Rectal smooth muscle tissue (tissue), 1 donor: ENCODE measurements at regions not wholly inside any gene's neighbourhood (a gene's known extent, or its start where the extent isn't known, plus 50 kb on each side); places are given as distances from the start of the nearest gene placed in this dataset.

Source experiments
- H3K27ac ChIP-seq: one replicate; pipeline ENCODE4 v1.7.0; 2013; ENCODE audit warnings: low read depth, low read length, inconsistent platforms
- H3K27me3 ChIP-seq: one replicate; pipeline ENCODE4 v1.7.0; 2013; ENCODE audit warnings: low read length; ENCODE audit not compliant: control insufficient read depth, insufficient read depth
- H3K36me3 ChIP-seq: one replicate; pipeline ENCODE4 v1.7.0; 2013; ENCODE audit warnings: low read length; ENCODE audit not compliant: control insufficient read depth, insufficient read depth
- H3K4me1 ChIP-seq: one replicate; pipeline ENCODE4 v1.7.0; 2013; ENCODE audit warnings: low read length; ENCODE audit not compliant: control insufficient read depth, insufficient read depth
- H3K4me3 ChIP-seq: one replicate; pipeline ENCODE4 v1.7.0; 2013; ENCODE audit warnings: low read length
- H3K9ac ChIP-seq: one replicate; pipeline ENCODE4 v1.7.0; 2013; ENCODE audit warnings: low read length

GRCh38 chr5:61850696-61851095, 455.3 kb upstream of the KIF2A start:
- Histone ChIP-seq H3K4me1 (no peaks in the 10 kb centered on the region), H3K27me3 (no peaks in the 10 kb centered on the region), H3K27ac (no peak overlapping the region), H3K4me3 (no peak overlapping the region), H3K9ac (no peak overlapping the region), H3K36me3 (no peaks in the 10 kb centered on the region)

- Histone ChIP-seq H3K27ac (no peak overlapping the region), H3K4me1 (no peaks in the 10 kb centered on the region), H3K36me3 (no peaks in the 10 kb centered on the region), H3K9ac (no peak overlapping the region), H3K4me3 (no peak overlapping the region), H3K27me3 (no peaks in the 10 kb centered on the region)
Observed at GRCh38 chr5:61854531-61854930, 451.5 kb upstream of the KIF2A start.

- H3K27me3 ChIP-seq, result no peaks in the 10 kb centered on the region
- H3K27ac ChIP-seq, result no peak overlapping the region
- H3K9ac ChIP-seq, result no peak overlapping the region
- H3K4me3 ChIP-seq, result no peak overlapping the region
- no peaks in the 10 kb centered on the region for H3K4me1 ChIP-seq
- no peaks in the 10 kb centered on the region for H3K36me3 ChIP-seq
Observed at GRCh38 chr5:61860978-61861377, 445.0 kb upstream of the KIF2A start.

GRCh38 chr5:61866930-61867329, 439.1 kb upstream of the KIF2A start:
- Histone ChIP-seq H3K36me3 (no peaks in the 10 kb centered on the region), H3K9ac (no peak overlapping the region), H3K27me3 (no peaks in the 10 kb centered on the region), H3K27ac (no peak overlapping the region), H3K4me3 (no peak overlapping the region), H3K4me1 (no peaks in the 10 kb centered on the region)

GRCh38 chr5:61869333-61869732, 436.7 kb upstream of the KIF2A start:
- Histone ChIP-seq H3K36me3 (no peaks in the 10 kb centered on the region), H3K27me3 (no peaks in the 10 kb centered on the region), H3K9ac (no peak overlapping the region), H3K27ac (no peak overlapping the region), H3K4me3 (no peak overlapping the region), H3K4me1 (no peaks in the 10 kb centered on the region)

GRCh38 chr5:61878471-61878870, 427.5 kb upstream of the KIF2A start:
- H3K27me3 ChIP-seq, result no peaks in the 10 kb centered on the region
- no peak overlapping the region for H3K9ac ChIP-seq
- no peak overlapping the region for H3K27ac ChIP-seq
- H3K36me3 ChIP-seq, result no peaks in the 10 kb centered on the region
- H3K4me3 ChIP-seq, result no peak overlapping the region
- H3K4me1 ChIP-seq, result no peaks in the 10 kb centered on the region

- H3K27ac ChIP-seq, result no peak overlapping the region
- H3K27me3 ChIP-seq, result no peaks in the 10 kb centered on the region
- no peaks in the 10 kb centered on the region for H3K36me3 ChIP-seq
- H3K4me3 ChIP-seq, result no peak overlapping the region
- no peaks in the 10 kb centered on the region for H3K4me1 ChIP-seq
- H3K9ac ChIP-seq, result no peak overlapping the region
Observed at GRCh38 chr5:61881821-61882487, 424.1 kb upstream of the KIF2A start.

GRCh38 chr5:61882901-61883500, 423.0 kb upstream of the KIF2A start:
- H3K27ac ChIP-seq, result no peak overlapping the region

GRCh38 chr5:61884252-61884855, 421.7 kb upstream of the KIF2A start:
- Histone ChIP-seq H3K27ac (no peak overlapping the region), H3K4me1 (no peaks in the 10 kb centered on the region), H3K9ac (no peak overlapping the region)

More at GRCh38 chr5:61882901-61883500, 423.0 kb upstream of the KIF2A start:
- no peaks in the 10 kb centered on the region for H3K36me3 ChIP-seq
- no peaks in the 10 kb centered on the region for H3K27me3 ChIP-seq
- H3K9ac ChIP-seq, result no peak overlapping the region
- no peaks in the 10 kb centered on the region for H3K4me1 ChIP-seq
- no peak overlapping the region for H3K4me3 ChIP-seq

GRCh38 chr5:61886214-61886613, 419.8 kb upstream of the KIF2A start:
- Histone ChIP-seq H3K4me3 (no peak overlapping the region), H3K27me3 (no peaks in the 10 kb centered on the region), H3K36me3 (no peaks in the 10 kb centered on the region), H3K27ac (no peak overlapping the region), H3K4me1 (no peaks in the 10 kb centered on the region), H3K9ac (no peak overlapping the region)

More at GRCh38 chr5:61884252-61884855, 421.7 kb upstream of the KIF2A start:
- H3K36me3 ChIP-seq, result no peaks in the 10 kb centered on the region
- no peaks in the 10 kb centered on the region for H3K27me3 ChIP-seq
- no peak overlapping the region for H3K4me3 ChIP-seq

- no peaks in the 10 kb centered on the region for H3K27me3 ChIP-seq
- no peaks in the 10 kb centered on the region for H3K36me3 ChIP-seq
- H3K4me1 ChIP-seq, result no peaks in the 10 kb centered on the region
- no peak overlapping the region for H3K9ac ChIP-seq
- no peak overlapping the region for H3K27ac ChIP-seq
- H3K4me3 ChIP-seq, result no peak overlapping the region
Observed at GRCh38 chr5:61887271-61887670, 418.7 kb upstream of the KIF2A start.

GRCh38 chr5:61894046-61894445, 412.0 kb upstream of the KIF2A start:
- H3K27ac ChIP-seq, result no peak overlapping the region
- H3K27me3 ChIP-seq, result no peaks in the 10 kb centered on the region
- H3K4me3 ChIP-seq, result no peak overlapping the region
- no peaks in the 10 kb centered on the region for H3K4me1 ChIP-seq
- no peak overlapping the region for H3K9ac ChIP-seq
- H3K36me3 ChIP-seq, result no peaks in the 10 kb centered on the region

- Histone ChIP-seq H3K4me3 (no peak overlapping the region), H3K36me3 (no peaks in the 10 kb centered on the region), H3K4me1 (no peaks in the 10 kb centered on the region), H3K27me3 (no peaks in the 10 kb centered on the region), H3K9ac (no peak overlapping the region), H3K27ac (no peak overlapping the region)
Observed at GRCh38 chr5:61896811-61897210, 409.2 kb upstream of the KIF2A start.
